HEK293 (cell line): ENCODE measurements at regions not wholly inside any gene's neighbourhood (a gene's known extent, or its start where the extent isn't known, plus 50 kb on each side); places are given as distances from the start of the nearest gene placed in this dataset.

Experiments
- CTCF ChIA-PET: fragments of 350-600 bp; formaldehyde crosslinking; extraction: SDS; loops from one replicate; lab custom pipeline; 2021; ENCODE audit warnings: antibody characterized with exemption; lab: Yijun Ruan, JAX
- POLR2A ChIA-PET: fragments of 300-600 bp; formaldehyde crosslinking; extraction: SDS; loops from one replicate; lab custom pipeline; 2020; ENCODE audit warnings: antibody characterized with exemption, inconsistent platforms; lab: Yijun Ruan, JAX
- H3K27ac ChIP-seq: fragments of 200-500 bp; sonication (Bioruptor generic); 2 replicates; pipeline ENCODE4 v1.5.1; 2014; ENCODE audit warnings: low read depth, low read length, control low read depth, inconsistent platforms; ENCODE audit errors: extremely low read depth
- H3K36me3 ChIP-seq, 2 experiments: fragments of 200-500 bp in 1 of 2; sonication (Bioruptor generic) in 1 of 2; 1 replicate in 1 of 2; 2 replicates in 1 of 2; pipeline ENCODE4 v1.5.1; 2014 to 2017; ENCODE audit warnings: inconsistent platforms in 2 of 2, low read length in 2 of 2; ENCODE audit not compliant: control insufficient read depth in 2 of 2, insufficient read depth in 1 of 2
- H3K4me1 ChIP-seq: fragments of 200-500 bp; sonication (Bioruptor generic); 2 replicates; pipeline ENCODE4 v1.5.1; 2014; ENCODE audit warnings: mild to moderate bottlenecking, low read length, inconsistent platforms; ENCODE audit not compliant: control insufficient read depth, insufficient read depth
- H3K4me3 ChIP-seq: 2 replicates; pipeline ENCODE4 v1.5.1; 2011; ENCODE audit warnings: low read depth, mild to moderate bottlenecking, control low read depth, low read length, moderate library complexity
- H3K9me3 ChIP-seq: fragments of 200-500 bp; sonication (Bioruptor generic); 2 replicates; pipeline ENCODE4 v1.5.1; 2014; ENCODE audit warnings: low read depth, low read length, inconsistent platforms; ENCODE audit not compliant: control insufficient read depth, insufficient read depth
- HOXC10 ChIP-seq: sonication (generic); formaldehyde crosslinking; IDR thresholded peaks from 2 replicates; pipeline ENCODE4 v1.8.1; 2023; ENCODE audit warnings: mild to moderate bottlenecking, missing genetic modification reagents
- IKZF3 ChIP-seq: fragments of 450-650 bp; IDR thresholded peaks from 2 replicates; pipeline ENCODE4 v1.5.0; 2018; ENCODE audit warnings: missing biosample characterization, mild to moderate bottlenecking, missing genetic modification characterization, moderate library complexity
- KLF1 ChIP-seq: fragments of 450-650 bp; formaldehyde crosslinking; IDR thresholded peaks from 2 replicates; pipeline ENCODE4 v1.5.1; 2016; ENCODE audit warnings: missing biosample characterization, missing genetic modification characterization
- PATZ1 ChIP-seq: fragments of 450-650 bp; formaldehyde crosslinking; IDR thresholded peaks from 2 replicates; pipeline ENCODE4 v1.5.1; 2016; ENCODE audit warnings: missing biosample characterization, missing genetic modification characterization
- SETDB1 ChIP-seq: IDR thresholded peaks from one replicate; pipeline ENCODE4 v1.6.1; 2017; ENCODE audit warnings: mild to moderate bottlenecking, low read length, moderate library complexity, mixed read lengths; ENCODE audit not compliant: insufficient read length
- ZBTB48 ChIP-seq: fragments of 450-650 bp; formaldehyde crosslinking; IDR thresholded peaks from 2 replicates; pipeline ENCODE4 v1.5.1; 2016; ENCODE audit warnings: missing biosample characterization, missing genetic modification characterization
- ZFP41 ChIP-seq: fragments of 450-650 bp; formaldehyde crosslinking; IDR thresholded peaks from 2 replicates; pipeline ENCODE4 v1.5.1; 2016; ENCODE audit warnings: missing biosample characterization, missing genetic modification characterization, borderline replicate concordance
- ZNF10 ChIP-seq: fragments of 450-650 bp; formaldehyde crosslinking; IDR thresholded peaks from 2 replicates; pipeline ENCODE4 v1.5.1; 2017; ENCODE audit warnings: missing biosample characterization, missing genetic modification characterization
- ZNF146 ChIP-seq: fragments of 450-650 bp; formaldehyde crosslinking; IDR thresholded peaks from 2 replicates; pipeline ENCODE4 v1.5.1; 2016; ENCODE audit warnings: missing biosample characterization, missing genetic modification characterization
- ZNF169 ChIP-seq: fragments of 450-650 bp; formaldehyde crosslinking; IDR thresholded peaks from 2 replicates; pipeline ENCODE4 v1.5.1; 2016; ENCODE audit warnings: missing biosample characterization, missing genetic modification characterization
- ZNF23 ChIP-seq: fragments of 450-650 bp; formaldehyde crosslinking; IDR thresholded peaks from 2 replicates; pipeline ENCODE4 v1.5.1; 2016; ENCODE audit warnings: missing biosample characterization, missing genetic modification characterization, borderline replicate concordance
- ZNF24 ChIP-seq: fragments of 450-650 bp; formaldehyde crosslinking; IDR thresholded peaks from 2 replicates; pipeline ENCODE4 v1.5.1; 2016; ENCODE audit warnings: missing biosample characterization, missing genetic modification characterization
- ZNF248 ChIP-seq: fragments of 450-650 bp; formaldehyde crosslinking; IDR thresholded peaks from 2 replicates; pipeline ENCODE4 v1.5.1; 2017; ENCODE audit warnings: missing biosample characterization, missing genetic modification characterization
- ZNF302 ChIP-seq: fragments of 450-650 bp; formaldehyde crosslinking; IDR thresholded peaks from 2 replicates; pipeline ENCODE4 v1.5.1; 2016; ENCODE audit warnings: missing biosample characterization, missing genetic modification characterization, low read depth
- ZNF341 ChIP-seq: fragments of 450-650 bp; formaldehyde crosslinking; IDR thresholded peaks from 2 replicates; pipeline ENCODE4; 2016; ENCODE audit warnings: low read depth, missing biosample characterization, missing genetic modification characterization
- ZNF391 ChIP-seq: fragments of 450-650 bp; formaldehyde crosslinking; IDR thresholded peaks from 2 replicates; pipeline ENCODE4 v1.5.1; 2016; ENCODE audit warnings: low read depth, missing biosample characterization, missing genetic modification characterization, borderline replicate concordance
- ZNF449 ChIP-seq: fragments of 450-650 bp; formaldehyde crosslinking; IDR thresholded peaks from 2 replicates; pipeline ENCODE4 v1.5.1; 2017; ENCODE audit warnings: missing biosample characterization, mild to moderate bottlenecking, missing genetic modification characterization, moderate library complexity
- ZNF560 ChIP-seq: fragments of 450-650 bp; formaldehyde crosslinking; IDR thresholded peaks from 2 replicates; pipeline ENCODE4 v1.5.1; 2017; ENCODE audit warnings: missing biosample characterization, missing genetic modification characterization, borderline replicate concordance
- ZNF596 ChIP-seq: fragments of 450-650 bp; IDR thresholded peaks from 2 replicates; pipeline ENCODE4 v1.5.0; 2018; ENCODE audit warnings: missing biosample characterization, mild to moderate bottlenecking, missing genetic modification characterization, moderate library complexity
- ZNF600 ChIP-seq: fragments of 450-650 bp; formaldehyde crosslinking; IDR thresholded peaks from 2 replicates; pipeline ENCODE4 v1.5.1; 2016; ENCODE audit warnings: missing biosample characterization, missing genetic modification characterization
- ZNF624 ChIP-seq: fragments of 450-650 bp; formaldehyde crosslinking; IDR thresholded peaks from 2 replicates; pipeline ENCODE4 v1.5.1; 2017; ENCODE audit warnings: missing biosample characterization, missing genetic modification characterization
- ZNF639 ChIP-seq: fragments of 450-650 bp; formaldehyde crosslinking; IDR thresholded peaks from 2 replicates; pipeline ENCODE4 v1.5.1; 2016; ENCODE audit warnings: missing biosample characterization, missing genetic modification characterization
- ZSCAN23 ChIP-seq: fragments of 450-650 bp; formaldehyde crosslinking; IDR thresholded peaks from 2 replicates; pipeline ENCODE4 v1.5.1; 2016; ENCODE audit warnings: missing biosample characterization, missing genetic modification characterization

GRCh38 chr2:41955316-41956043, 92.3 kb upstream of the PKDCC start (continued):
- TF ChIP-seq HOXC10 (CRISPR knock-in tag), result no peak
- TF ChIP-seq ZNF391, result no peak
- TF ChIP-seq ZNF560 (tag by site-specific recombination), result no peak
- TF ChIP-seq ZNF341, result no peak
- TF ChIP-seq ZSCAN23 (tag by site-specific recombination), result no peak
- TF ChIP-seq IKZF3 (tag by site-specific recombination), result no peak
- no peak for TF ChIP-seq ZNF596 (tag by site-specific recombination)
- TF ChIP-seq, all 188 proteins: peak for 0

- TF ChIP-seq ZNF10 (tag by site-specific recombination) (no peak), ZNF23 (tag by site-specific recombination) (no peak), ZNF449 (tag by site-specific recombination) (no peak), ZBTB48 (tag by site-specific recombination) (no peak), ZFP41 (tag by site-specific recombination) (no peak), ZNF639 (tag by site-specific recombination) (no peak), PATZ1 (no peak), SETDB1 (no peak), ZNF624 (tag by site-specific recombination) (no peak), ZNF169 (no peak), ZNF302 (tag by site-specific recombination) (no peak), ZNF146 (tag by site-specific recombination) (no peak), KLF1 (tag by site-specific recombination) (no peak), ZNF600 (tag by site-specific recombination) (no peak), ZNF24 (tag by site-specific recombination) (no peak), ZNF248 (tag by site-specific recombination) (no peak)
- Histone ChIP-seq H3K36me3 (no peaks in the 10 kb centered on the region), H3K27ac (no peak overlapping the region), H3K4me1 (no peaks in the 10 kb centered on the region), H3K4me3 (no peak overlapping the region), H3K9me3 (no peaks in the 10 kb centered on the region)
- ChIA-PET POLR2A (no interaction called here), CTCF (interaction anchor here (0.6 to 0.8 kb wide), 2 partner anchors 14 to 90 kb away, joined by 3 to 5 read pairs; no protein-coding TSS in a partner anchor)
Measured at GRCh38 chr2:41957431-41957830, 90.4 kb upstream of the PKDCC start.
